ENCODE measurements at regions not wholly inside any gene's neighbourhood (a gene's known extent, or its start where the extent isn't known, plus 50 kb on each side); places are given as distances from the start of the nearest gene placed in this dataset.

DNA sequence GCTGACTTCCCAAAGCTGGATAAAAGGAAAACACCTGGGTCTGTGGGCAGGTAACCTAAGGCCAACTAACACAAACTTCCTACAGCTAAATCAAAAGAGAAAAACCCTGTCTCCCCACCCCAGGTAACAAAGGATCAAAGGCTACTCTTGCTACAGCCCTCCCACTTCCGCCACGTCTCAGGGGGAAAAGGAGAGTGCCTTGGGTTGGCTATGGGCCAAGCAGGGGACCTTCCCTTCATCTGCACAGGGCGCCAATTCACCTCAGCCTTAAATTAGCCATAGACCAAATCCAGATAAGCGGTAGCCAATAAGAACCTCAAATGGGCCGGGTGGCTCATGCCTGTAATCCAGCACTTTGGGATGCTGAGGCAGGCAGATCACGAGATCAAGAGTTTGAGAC lies 69.1 kb upstream of the LANCL2 start:
- TF ChIP-seq EZH2 (IDR thresholded peaks at IDR 0.05; ENCODE audit: borderline replicate concordance, low read depth, low read length, severe bottlenecking) (no peak), CTCF (IDR thresholded peaks at IDR 0.05; ENCODE audit: borderline replicate concordance, extremely low read depth, low read length, poor library complexity, severe bottlenecking) (no peak)
- no peaks in the 10 kb centered on the region for H3K9me3 ChIP-seq (ENCODE audit: insufficient read depth, low read length, severe bottlenecking)
- H2AFZ ChIP-seq (ENCODE audit: low read depth, low read length): no peak overlapping the region
- ATAC-seq (ENCODE audit: insufficient read depth, low read depth): no peak
- H4K20me1 ChIP-seq (ENCODE audit: insufficient read depth, low read length): no peaks in the 10 kb centered on the region
- no peaks in the 10 kb centered on the region for H3K36me3 ChIP-seq (ENCODE audit: insufficient read depth, low read length)
- H3K4me1 ChIP-seq (ENCODE audit: insufficient read depth, low read length): no peaks in the 10 kb centered on the region
- no peak overlapping the region for H3K27ac ChIP-seq (ENCODE audit: low read length)
- no peak overlapping the region for H3K9ac ChIP-seq (ENCODE audit: low read depth, low read length)
- no peak overlapping the region for H3K4me2 ChIP-seq (ENCODE audit: insufficient read depth, low read length)
- H3K79me2 ChIP-seq (ENCODE audit: insufficient read depth, low read length): no peaks in the 10 kb centered on the region
- DNase-seq: no peak
- H3K4me3 ChIP-seq (ENCODE audit: low read depth in 1 of 2, low read length in 2 of 2): no peak overlapping the region
- no peaks in the 10 kb centered on the region for H3K27me3 ChIP-seq (ENCODE audit: insufficient read depth, low read length, poor library complexity)

DNA sequence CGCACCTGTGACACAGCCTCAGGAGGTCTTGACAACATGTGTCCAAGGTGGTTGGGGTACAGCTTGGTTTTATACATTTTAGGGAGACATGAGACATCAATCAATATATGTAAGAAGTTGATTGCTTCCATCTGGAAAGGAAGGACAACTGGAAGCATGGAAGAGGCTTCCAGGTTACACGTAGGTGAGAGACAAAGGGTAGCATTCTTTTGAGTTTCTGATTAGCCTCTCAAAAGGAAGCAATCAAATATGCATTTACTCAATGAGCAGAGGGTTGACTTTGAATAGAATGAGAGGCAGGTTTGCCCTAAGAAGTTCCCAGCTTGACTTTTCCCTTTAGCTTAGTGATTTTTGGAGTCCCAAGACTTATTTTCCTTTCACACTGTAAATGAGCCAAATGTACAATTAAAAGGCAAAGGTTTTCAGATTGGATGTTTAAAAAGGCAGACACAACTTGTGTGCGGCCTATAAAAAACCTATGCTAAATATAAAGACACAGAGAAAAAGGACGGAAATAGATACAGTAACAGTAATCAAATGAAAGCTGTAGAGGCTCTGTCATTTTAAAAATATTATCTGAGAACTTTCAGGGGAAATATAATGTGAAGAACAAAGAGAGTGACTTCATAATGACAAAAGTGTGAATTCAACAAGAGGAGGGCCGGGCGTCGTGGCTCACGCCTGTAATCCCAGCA lies 65.7 kb upstream of the LANCL2 start:
- no peaks in the 10 kb centered on the region for H4K20me1 ChIP-seq (ENCODE audit: insufficient read depth, low read length)
- H3K4me2 ChIP-seq (ENCODE audit: insufficient read depth, low read length): no peak overlapping the region
- no peak overlapping the region for H2AFZ ChIP-seq (ENCODE audit: low read depth, low read length)
- H3K4me3 ChIP-seq (ENCODE audit: low read depth in 1 of 2, low read length in 2 of 2): no peak overlapping the region
- TF ChIP-seq EZH2 (IDR thresholded peaks at IDR 0.05; ENCODE audit: borderline replicate concordance, low read depth, low read length, severe bottlenecking) (no peak), CTCF (IDR thresholded peaks at IDR 0.05; ENCODE audit: borderline replicate concordance, extremely low read depth, low read length, poor library complexity, severe bottlenecking) (no peak)
- no peaks in the 10 kb centered on the region for H3K79me2 ChIP-seq (ENCODE audit: insufficient read depth, low read length)
- no peak for ATAC-seq (ENCODE audit: insufficient read depth, low read depth)
- H3K9me3 ChIP-seq (ENCODE audit: insufficient read depth, low read length, severe bottlenecking): no peaks in the 10 kb centered on the region
- no peaks in the 10 kb centered on the region for H3K36me3 ChIP-seq (ENCODE audit: insufficient read depth, low read length)
- no peaks in the 10 kb centered on the region for H3K27me3 ChIP-seq (ENCODE audit: insufficient read depth, low read length, poor library complexity)
- H3K27ac ChIP-seq (ENCODE audit: low read length): no peak overlapping the region
- DNase-seq: no peak
- no peaks in the 10 kb centered on the region for H3K4me1 ChIP-seq (ENCODE audit: insufficient read depth, low read length)
- H3K9ac ChIP-seq (ENCODE audit: low read depth, low read length): no peak overlapping the region

DNA sequence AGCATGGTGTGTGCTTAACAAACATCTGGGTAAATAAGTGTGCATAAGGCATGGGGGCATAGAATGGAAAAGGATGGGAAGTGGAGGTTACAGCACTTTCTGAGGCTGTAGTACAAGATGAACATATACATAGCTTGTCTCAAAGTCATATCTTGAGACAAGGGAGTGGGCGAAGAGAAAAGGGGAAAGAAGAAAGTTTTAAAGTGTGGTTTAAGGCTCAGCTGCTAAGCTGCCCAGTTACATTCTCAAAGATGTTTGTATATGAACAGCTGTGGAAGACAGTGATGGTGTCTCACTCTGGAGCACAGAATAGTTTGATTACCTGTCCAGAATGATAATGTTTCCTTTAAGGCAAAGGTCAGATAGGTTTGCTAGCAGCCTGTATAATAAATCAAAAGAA lies 61.9 kb upstream of the LANCL2 start:
- H3K79me2 ChIP-seq (ENCODE audit: insufficient read depth, low read length): no peaks in the 10 kb centered on the region
- H3K36me3 ChIP-seq (ENCODE audit: insufficient read depth, low read length): no peaks in the 10 kb centered on the region
- no peaks in the 10 kb centered on the region for H3K4me1 ChIP-seq (ENCODE audit: insufficient read depth, low read length)
- no peak overlapping the region for H2AFZ ChIP-seq (ENCODE audit: low read depth, low read length)
- H3K9ac ChIP-seq (ENCODE audit: low read depth, low read length): no peak overlapping the region
- no peak overlapping the region for H3K27ac ChIP-seq (ENCODE audit: low read length)
- no peaks in the 10 kb centered on the region for H3K27me3 ChIP-seq (ENCODE audit: insufficient read depth, low read length, poor library complexity)
- H4K20me1 ChIP-seq (ENCODE audit: insufficient read depth, low read length): no peaks in the 10 kb centered on the region
- H3K9me3 ChIP-seq (ENCODE audit: insufficient read depth, low read length, severe bottlenecking): no peaks in the 10 kb centered on the region
- H3K4me2 ChIP-seq (ENCODE audit: insufficient read depth, low read length): no peak overlapping the region
- TF ChIP-seq EZH2 (IDR thresholded peaks at IDR 0.05; ENCODE audit: borderline replicate concordance, low read depth, low read length, severe bottlenecking): no peak
- no peak for TF ChIP-seq CTCF (IDR thresholded peaks at IDR 0.05; ENCODE audit: borderline replicate concordance, extremely low read depth, low read length, poor library complexity, severe bottlenecking)
- DNase-seq (no peak), ATAC-seq (ENCODE audit: insufficient read depth, low read depth) (no peak)
- no peak overlapping the region for H3K4me3 ChIP-seq (ENCODE audit: low read depth in 1 of 2, low read length in 2 of 2)
